ENCODE measurements at regions not wholly inside any gene's neighbourhood (a gene's known extent, or its start where the extent isn't known, plus 50 kb on each side); places are given as distances from the start of the nearest gene placed in this dataset.

- Histone ChIP-seq H3K4me1 (ENCODE audit: control insufficient read depth in 4 of 4, insufficient read depth in 4 of 4, low read length in 3 of 4) (no peaks in the 10 kb centered on the region), H3K27ac (ENCODE audit: low read depth in 1 of 2, low read length in 2 of 2) (no peak overlapping the region), H3K9me3 (ENCODE audit: control insufficient read depth in 4 of 4, low read length in 3 of 4) (no peaks in the 10 kb centered on the region), H3K36me3 (ENCODE audit: control insufficient read depth in 4 of 4, insufficient read depth in 3 of 4, low read depth in 1 of 4, low read length in 3 of 4) (no peaks in the 10 kb centered on the region), H3K27me3 (ENCODE audit: control insufficient read depth in 4 of 4, insufficient read depth in 4 of 4, low read length in 3 of 4) (no peaks in the 10 kb centered on the region), H3K4me3 (ENCODE audit: low read depth in 1 of 3, low read length in 3 of 3) (no peak overlapping the region), H3K9ac (ENCODE audit: low read depth in 1 of 2, low read length in 2 of 2) (no peak overlapping the region)
- TF ChIP-seq TAF1 (conservative IDR thresholded peaks at IDR 0.05): no peak
- TF ChIP-seq, protein P1, sequence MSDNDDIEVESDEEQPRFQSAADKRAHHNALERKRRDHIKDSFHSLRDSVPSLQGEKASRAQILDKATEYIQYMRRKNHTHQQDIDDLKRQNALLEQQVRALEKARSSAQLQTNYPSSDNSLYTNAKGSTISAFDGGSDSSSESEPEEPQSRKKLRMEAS (IDR thresholded peaks at IDR 0.05): no peak
- TF ChIP-seq CTCF (IDR thresholded peaks at IDR 0.05; ENCODE audit: low read depth, low read length, missing input control): no peak
- TF ChIP-seq NR2F2 (IDR thresholded peaks at IDR 0.05): no peak
- TF ChIP-seq FOXA2 (IDR thresholded peaks at IDR 0.05): no peak
- TF ChIP-seq RAD21 (IDR thresholded peaks at IDR 0.05): peak in 1 of 2 donors; percentile 32
- TF ChIP-seq GABPA (IDR thresholded peaks at IDR 0.05 in 1 of 2, conservative IDR thresholded peaks at IDR 0.05 in 1 of 2): no peak
- WGBS: 87% methylated on average over 5 of the region's 5 CpGs
- no peak for DNase-seq (ENCODE audit: low spot score)
Measured at GRCh38 chr6:85348643-85349042, 101.2 kb upstream of the NT5E start.

GRCh38 chr6:85347812-85348211, 102.1 kb upstream of the NT5E start:
- no peak overlapping the region for H3K4me3 ChIP-seq (ENCODE audit: low read depth in 1 of 3, low read length in 3 of 3)
- H3K9ac ChIP-seq (ENCODE audit: low read depth in 1 of 2, low read length in 2 of 2): no peak overlapping the region
- no peaks in the 10 kb centered on the region for H3K9me3 ChIP-seq (ENCODE audit: control insufficient read depth in 4 of 4, low read length in 3 of 4)
- DNase-seq (ENCODE audit: low spot score): no peak
- H3K36me3 ChIP-seq (ENCODE audit: control insufficient read depth in 4 of 4, insufficient read depth in 3 of 4, low read depth in 1 of 4, low read length in 3 of 4): no peaks in the 10 kb centered on the region
- H3K27ac ChIP-seq (ENCODE audit: low read depth in 1 of 2, low read length in 2 of 2): no peak overlapping the region
- 75% methylated on average over 1 of the region's 1 CpG for WGBS
- TF ChIP-seq SP1 (IDR thresholded peaks at IDR 0.05) (no peak), REST (IDR thresholded peaks at IDR 0.05) (no peak), FOXA1 (IDR thresholded peaks at IDR 0.05) (no peak), NR2F2 (IDR thresholded peaks at IDR 0.05) (no peak), FOXA2 (IDR thresholded peaks at IDR 0.05) (no peak), TAF1 (conservative IDR thresholded peaks at IDR 0.05) (no peak), HNF4G (IDR thresholded peaks at IDR 0.05) (no peak), EGR1 (IDR thresholded peaks at IDR 0.05; ENCODE audit: low read depth in 2 of 2) (no peak), YY1 (IDR thresholded peaks at IDR 0.05) (no peak), RXRA (IDR thresholded peaks at IDR 0.05) (no peak), ZBTB33 (IDR thresholded peaks at IDR 0.05) (no peak), HNF4A (conservative IDR thresholded peaks at IDR 0.05) (no peak), CTCF (IDR thresholded peaks at IDR 0.05; ENCODE audit: low read depth, low read length, missing input control) (no peak), JUND (IDR thresholded peaks at IDR 0.05) (no peak)
- TF ChIP-seq, protein P1 (IDR thresholded peaks at IDR 0.05): no peak
- TF ChIP-seq, protein P2, sequence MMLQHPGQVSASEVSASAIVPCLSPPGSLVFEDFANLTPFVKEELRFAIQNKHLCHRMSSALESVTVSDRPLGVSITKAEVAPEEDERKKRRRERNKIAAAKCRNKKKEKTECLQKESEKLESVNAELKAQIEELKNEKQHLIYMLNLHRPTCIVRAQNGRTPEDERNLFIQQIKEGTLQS (IDR thresholded peaks at IDR 0.05): no peak
- H3K27me3 ChIP-seq (ENCODE audit: control insufficient read depth in 4 of 4, insufficient read depth in 4 of 4, low read length in 3 of 4): no peaks in the 10 kb centered on the region
- no peaks in the 10 kb centered on the region for H3K4me1 ChIP-seq (ENCODE audit: control insufficient read depth in 4 of 4, insufficient read depth in 4 of 4, low read length in 3 of 4)
